Gastrocnemius medialis (tissue), 4 donors: ENCODE measurements at regions not wholly inside any gene's neighbourhood (a gene's known extent, or its start where the extent isn't known, plus 50 kb on each side); places are given as distances from the start of the nearest gene placed in this dataset.

Experiments used
- ATAC-seq, 2 donors: fragments of 150-250 bp; one replicate each; pipeline ENCODE4 v1.9.1; 2016
- DNase-seq, 2 donors: peaks; one replicate each; pipeline ENCODE4 v3.0.0-alpha.2; 2019
- H3K27ac ChIP-seq, 4 donors: fragments of 200-600 bp; sonication (generic); 1 replicate in 1 of 4; 2 replicates in 3 of 4; pipeline ENCODE4 v1.5.1; 2016 to 2018; ENCODE audit warnings: mild to moderate bottlenecking in 2 of 4, moderate library complexity in 1 of 4
- H3K27me3 ChIP-seq, 3 donors: fragments of 200-600 bp; sonication (generic) in 2 of 3; 1 replicate in 1 of 3; 2 replicates in 2 of 3; pipeline versions ENCODE4 v1.5.1 to v1.6.0; 2016 to 2019; ENCODE audit warnings: mild to moderate bottlenecking in 1 of 3, moderate library complexity in 1 of 3
- H3K36me3 ChIP-seq, 2 donors: fragments of 200-600 bp; sonication (generic) in 1 of 2; one replicate each; pipeline ENCODE4 v1.5.1; 2017 to 2018
- H3K4me1 ChIP-seq, 2 donors: fragments of 200-600 bp; sonication (generic) in 1 of 2; one replicate each; pipeline ENCODE4 v1.5.1; 2016 to 2017; ENCODE audit warnings: mild to moderate bottlenecking in 2 of 2
- H3K4me3 ChIP-seq, 4 donors: fragments of 200-600 bp; sonication (generic) in 3 of 4; 1 replicate in 1 of 4; 2 replicates in 3 of 4; pipeline ENCODE4 v1.5.1; 2016 to 2019; ENCODE audit warnings: mild to moderate bottlenecking in 2 of 4
- H3K9me3 ChIP-seq, 3 donors: fragments of 200-600 bp; sonication (generic) in 2 of 3; 1 replicate in 1 of 3; 2 replicates in 2 of 3; pipeline ENCODE4 v1.5.1; 2016 to 2019
- POLR2A ChIP-seq, 2 donors: fragments of 450-650 bp; IDR thresholded peaks; one replicate each; pipeline ENCODE4 v1.6.1; 2017; ENCODE audit warnings: antibody characterized with exemption in 2 of 2, mild to moderate bottlenecking in 2 of 2, moderate library complexity in 2 of 2
- in situ Hi-C, 4 donors: fragments of 200-750 bp; cut with MboI; loops; one replicate each; pipeline versions ENCODE4 v1.15.0 to v1.8.0; 2017; ENCODE audit warnings: low sequenced_read_pairs in 4 of 4
- intact Hi-C: fragments of 100-400 bp; cut with DNase I; formaldehyde crosslinking; loops from one replicate; pipeline ENCODE4 v1.15.1; 2023; ENCODE audit warnings: low total_unique reads
- TF ChIP-seq, protein P1 (sequence below), 5 experiments: fragments of 450-650 bp in 3 of 5; fragments of 200-600 bp in 2 of 5; sonication (generic) in 2 of 5; IDR thresholded peaks in 4 of 5; conservative IDR thresholded peaks in 1 of 5; 1 replicate in 4 of 5; 2 replicates in 1 of 5; pipeline ENCODE4 v1.5.1; 2016 to 2019; ENCODE audit warnings: antibody characterized with exemption in 5 of 5, mild to moderate bottlenecking in 3 of 5, moderate library complexity in 3 of 5

GRCh38 chr14:25909045-25909747 lies 688.6 kb downstream of the NOVA1 start:
- Histone ChIP-seq H3K4me1 (no peaks in the 10 kb centered on the region), H3K4me3 (no peak overlapping the region), H3K27ac (no peak overlapping the region), H3K36me3 (no peaks in the 10 kb centered on the region), H3K9me3 (no peaks in the 10 kb centered on the region), H3K27me3 (no peaks in the 10 kb centered on the region)
- TF ChIP-seq POLR2A (IDR thresholded peaks at IDR 0.05) = no peak
- TF ChIP-seq, protein P1, sequence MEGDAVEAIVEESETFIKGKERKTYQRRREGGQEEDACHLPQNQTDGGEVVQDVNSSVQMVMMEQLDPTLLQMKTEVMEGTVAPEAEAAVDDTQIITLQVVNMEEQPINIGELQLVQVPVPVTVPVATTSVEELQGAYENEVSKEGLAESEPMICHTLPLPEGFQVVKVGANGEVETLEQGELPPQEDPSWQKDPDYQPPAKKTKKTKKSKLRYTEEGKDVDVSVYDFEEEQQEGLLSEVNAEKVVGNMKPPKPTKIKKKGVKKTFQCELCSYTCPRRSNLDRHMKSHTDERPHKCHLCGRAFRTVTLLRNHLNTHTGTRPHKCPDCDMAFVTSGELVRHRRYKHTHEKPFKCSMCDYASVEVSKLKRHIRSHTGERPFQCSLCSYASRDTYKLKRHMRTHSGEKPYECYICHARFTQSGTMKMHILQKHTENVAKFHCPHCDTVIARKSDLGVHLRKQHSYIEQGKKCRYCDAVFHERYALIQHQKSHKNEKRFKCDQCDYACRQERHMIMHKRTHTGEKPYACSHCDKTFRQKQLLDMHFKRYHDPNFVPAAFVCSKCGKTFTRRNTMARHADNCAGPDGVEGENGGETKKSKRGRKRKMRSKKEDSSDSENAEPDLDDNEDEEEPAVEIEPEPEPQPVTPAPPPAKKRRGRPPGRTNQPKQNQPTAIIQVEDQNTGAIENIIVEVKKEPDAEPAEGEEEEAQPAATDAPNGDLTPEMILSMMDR (IDR thresholded peaks at IDR 0.05 in 4 of 5, conservative IDR thresholded peaks at IDR 0.05 in 1 of 5) = no peak
- in situ Hi-C loops (no loop called here), intact Hi-C loops (no loop called here)
- DNase-seq (no peak), ATAC-seq (no peak)

- H3K4me1 ChIP-seq = no peaks in the 10 kb centered on the region
- TF ChIP-seq, protein P1 (IDR thresholded peaks at IDR 0.05 in 4 of 5, conservative IDR thresholded peaks at IDR 0.05 in 1 of 5) = no peak
- TF ChIP-seq POLR2A (IDR thresholded peaks at IDR 0.05) = no peak
- ATAC-seq = no peak
- no peaks in the 10 kb centered on the region for H3K27me3 ChIP-seq
- intact Hi-C loops = no loop called here
- H3K4me3 ChIP-seq = no peak overlapping the region
- H3K9me3 ChIP-seq = no peaks in the 10 kb centered on the region
- H3K27ac ChIP-seq = no peak overlapping the region
- DNase-seq = no peak
- H3K36me3 ChIP-seq = no peaks in the 10 kb centered on the region
- in situ Hi-C loops = no loop called here
Observed at GRCh38 chr14:25908277-25909044, 689.4 kb downstream of the NOVA1 start.

- Histone ChIP-seq H3K27ac (no peak overlapping the region), H3K9me3 (no peaks in the 10 kb centered on the region), H3K4me3 (no peak overlapping the region), H3K36me3 (no peaks in the 10 kb centered on the region), H3K27me3 (no peaks in the 10 kb centered on the region), H3K4me1 (no peaks in the 10 kb centered on the region)
- ATAC-seq (no peak), DNase-seq (no peak)
- in situ Hi-C loops (no loop called here), intact Hi-C loops (no loop called here)
- TF ChIP-seq, protein P1 (IDR thresholded peaks at IDR 0.05 in 4 of 5, conservative IDR thresholded peaks at IDR 0.05 in 1 of 5) = no peak
- TF ChIP-seq POLR2A (IDR thresholded peaks at IDR 0.05) = no peak
Observed at GRCh38 chr14:25904446-25904845, 693.4 kb downstream of the NOVA1 start.

DNA sequence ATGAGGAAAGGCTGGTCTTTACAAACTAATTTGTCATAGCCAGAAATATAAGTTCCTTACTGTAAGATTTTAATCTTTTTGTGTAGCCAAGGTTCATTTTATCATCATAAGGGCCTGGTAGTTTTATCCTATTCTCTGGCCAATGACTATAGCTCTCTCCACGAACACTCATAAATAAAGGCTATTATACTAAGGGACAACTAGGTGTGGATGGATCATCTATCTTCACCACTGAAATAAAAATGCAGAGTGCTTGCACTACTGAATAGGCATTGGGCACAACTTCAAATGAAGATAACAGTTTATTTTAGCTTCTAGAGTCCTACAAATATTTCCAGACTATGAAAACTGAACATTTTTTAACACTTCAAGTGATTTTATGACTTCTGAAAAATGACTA lies 698.6 kb downstream of the NOVA1 start:
- Histone ChIP-seq H3K4me1 (no peaks in the 10 kb centered on the region), H3K9me3 (no peaks in the 10 kb centered on the region), H3K27ac (no peak overlapping the region), H3K27me3 (no peaks in the 10 kb centered on the region), H3K36me3 (no peaks in the 10 kb centered on the region), H3K4me3 (no peak overlapping the region)
- no peak for ATAC-seq
- no peak for DNase-seq
- in situ Hi-C loops = no loop called here
- intact Hi-C loops = no loop called here
- TF ChIP-seq POLR2A (IDR thresholded peaks at IDR 0.05) = no peak
- TF ChIP-seq, protein P1 (IDR thresholded peaks at IDR 0.05 in 4 of 5, conservative IDR thresholded peaks at IDR 0.05 in 1 of 5) = no peak
